ENCODE measurements at regions not wholly inside any gene's neighbourhood (a gene's known extent, or its start where the extent isn't known, plus 50 kb on each side); places are given as distances from the start of the nearest gene placed in this dataset.
"Not testable (repeated sequence)": the region's sequence is repeated elsewhere in the genome, so short reads cannot be mapped to it uniquely, and the experiment has no call there.

GRCh38 chr7:51592842-51593599 lies 276.4 kb upstream of the COBL start:
- ATAC-seq, result no peak

GRCh38 chr7:51591223-51591622 lies 274.6 kb upstream of the COBL start:
- ATAC-seq, result no peak

GRCh38 chr7:51590746-51591145 lies 274.1 kb upstream of the COBL start:
- ATAC-seq, result no peak

- ATAC-seq, result no peak
Observed at GRCh38 chr7:51589111-51589510, 272.5 kb upstream of the COBL start.

- ATAC-seq, result no peak
Observed at GRCh38 chr7:51587604-51588003, 271.0 kb upstream of the COBL start.

- no peak for ATAC-seq
Observed at GRCh38 chr7:51577390-51577789, 260.8 kb upstream of the COBL start.

- no peak for ATAC-seq
Observed at GRCh38 chr7:51569581-51569980, 253.0 kb upstream of the COBL start.

GRCh38 chr7:51569176-51569575 lies 252.6 kb upstream of the COBL start:
- ATAC-seq, result no peak

GRCh38 chr7:51551070-51551469 lies 234.5 kb upstream of the COBL start:
- no peak for ATAC-seq

GRCh38 chr7:51545131-51545530 lies 228.5 kb upstream of the COBL start:
- ATAC-seq, result no peak

GRCh38 chr7:51543801-51544553 lies 227.4 kb upstream of the COBL start:
- ATAC-seq, result no peak

GRCh38 chr7:51540906-51541305 lies 224.3 kb upstream of the COBL start:
- ATAC-seq, result not testable (repeated sequence)

- no peak for ATAC-seq
Observed at GRCh38 chr7:51539840-51540239, 223.2 kb upstream of the COBL start.

- ATAC-seq, result no peak
Observed at GRCh38 chr7:51528172-51528571, 211.6 kb upstream of the COBL start.

- no peak for ATAC-seq
Observed at GRCh38 chr7:51521694-51522312, 205.2 kb upstream of the COBL start.

GRCh38 chr7:51521054-51521453 lies 204.4 kb upstream of the COBL start:
- ATAC-seq, result no peak

- ATAC-seq, result no peak
Observed at GRCh38 chr7:51518646-51519045, 202.0 kb upstream of the COBL start.

GRCh38 chr7:51517187-51517586 lies 200.6 kb upstream of the COBL start:
- no peak for ATAC-seq

- no peak for ATAC-seq
Observed at GRCh38 chr7:51501620-51502019, 185.0 kb upstream of the COBL start.

GRCh38 chr7:51482976-51483375 lies 166.4 kb upstream of the COBL start:
- no peak for ATAC-seq

GRCh38 chr7:51481421-51481820 lies 164.8 kb upstream of the COBL start:
- ATAC-seq, result no peak

GRCh38 chr7:51477819-51478218 lies 161.2 kb upstream of the COBL start:
- no peak for ATAC-seq

GRCh38 chr7:51477323-51477722 lies 160.7 kb upstream of the COBL start:
- ATAC-seq, result no peak

GRCh38 chr7:51476026-51476425 lies 159.4 kb upstream of the COBL start:
- ATAC-seq, result no peak

Data from activated CD4-positive, CD25-positive, alpha-beta regulatory T cell treated with anti-CD3 and anti-CD28 coated beads, Interleukin-2, amount 50 U/mL, for 24 hours (primary cell).